Cardiac fibroblast (primary cell): ENCODE measurements at regions not wholly inside any gene's neighbourhood (a gene's known extent, or its start where the extent isn't known, plus 50 kb on each side); places are given as distances from the start of the nearest gene placed in this dataset.
"Not testable (repeated sequence)": the region's sequence is repeated elsewhere in the genome, so short reads cannot be mapped to it uniquely, and the experiment has no call there.

ENCODE experiments used
- DNase-seq, 2 donors: peaks; one replicate each; pipeline versions ENCODE4 v3.0.0 to v3.0.0-alpha.2; 2010; ENCODE audit warnings: low read depth in 2 of 2
- H3K4me3 ChIP-seq, 2 donors: replicated peaks in 1 of 2; 1 replicate in 1 of 2; 2 replicates in 1 of 2; pipeline ENCODE4 v1.5.1; 2011; ENCODE audit warnings: low read depth in 2 of 2, low read length in 2 of 2, mild to moderate bottlenecking in 2 of 2, moderate library complexity in 1 of 2
- CTCF ChIP-seq: IDR thresholded peaks from one replicate; pipeline ENCODE4 v1.5.1; 2011; ENCODE audit warnings: low read depth, mild to moderate bottlenecking, low read length, inconsistent platforms

GRCh38 chr17:34478244-34478643 lies 101.1 kb upstream of the TMEM132E start:
- no peak for TF ChIP-seq CTCF
- no peak overlapping the region for H3K4me3 ChIP-seq
- no peak for DNase-seq

- H3K4me3 ChIP-seq: no peak overlapping the region
- DNase-seq: no peak
- TF ChIP-seq CTCF: no peak
Measured at GRCh38 chr17:34475296-34475695, 104.1 kb upstream of the TMEM132E start.

- DNase-seq: no peak
- H3K4me3 ChIP-seq: no peak overlapping the region
- no peak for TF ChIP-seq CTCF
Measured at GRCh38 chr17:34474706-34475105, 104.7 kb upstream of the TMEM132E start.

GRCh38 chr17:34472363-34472762 lies 107.0 kb upstream of the TMEM132E start:
- no peak overlapping the region for H3K4me3 ChIP-seq
- no peak for DNase-seq
- no peak for TF ChIP-seq CTCF

- DNase-seq, H3K4me3 ChIP-seq: not testable (repeated sequence)
Measured at GRCh38 chr17:34471278-34471677, 108.1 kb upstream of the TMEM132E start.

GRCh38 chr17:34465789-34466188 lies 102.8 kb upstream of the CCL1 start:
- no peak for TF ChIP-seq CTCF
- DNase-seq: no peak
- no peak overlapping the region for H3K4me3 ChIP-seq

GRCh38 chr17:34464812-34465211 lies 101.8 kb upstream of the CCL1 start:
- DNase-seq: no peak
- H3K4me3 ChIP-seq: no peak overlapping the region
- TF ChIP-seq CTCF: no peak
